ENCODE measurements at regions not wholly inside any gene's neighbourhood (a gene's known extent, or its start where the extent isn't known, plus 50 kb on each side); places are given as distances from the start of the nearest gene placed in this dataset.
A peak's percentile ranks its signal among the peaks of the same experiment; 100 is the strongest.
"Not testable (repeated sequence)": the region's sequence is repeated elsewhere in the genome, so short reads cannot be mapped to it uniquely, and the experiment has no call there.

DNA sequence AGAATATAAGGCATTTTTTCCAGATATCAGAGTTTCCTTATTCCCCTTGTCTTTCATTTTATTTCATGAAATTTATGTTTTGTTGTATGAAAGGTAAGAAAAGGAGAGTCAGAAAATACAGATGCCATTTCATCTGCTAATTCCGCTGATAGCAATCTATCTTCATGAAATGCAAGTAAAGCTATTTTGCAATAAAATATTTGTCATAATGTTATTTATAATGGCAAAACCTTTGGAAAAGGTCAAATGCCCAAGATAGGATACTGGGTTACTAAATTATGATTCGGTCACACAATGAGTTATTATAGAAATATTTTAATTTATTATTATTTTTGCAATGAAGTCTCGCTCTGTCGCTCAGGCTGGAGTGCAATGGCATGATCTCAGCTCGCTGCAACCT lies 124.2 kb downstream of the SPP2 start:
- no peak overlapping the region for H3K4me3 ChIP-seq (ENCODE audit: low read depth in 1 of 3, low read length in 3 of 3)
- H3K27me3 ChIP-seq (ENCODE audit: control insufficient read depth in 3 of 3, insufficient read depth in 3 of 3, low read length in 3 of 3), result peaks cover 0 to 3% (median 0%) of the 10 kb centered on the region in 3 donors
- no peak overlapping the region for H3K27ac ChIP-seq (ENCODE audit: low read depth in 1 of 3, low read length in 2 of 3)
- 93 to 96% (median 95%) methylated on average over 5 of the region's 5 CpGs for WGBS, 3 donors
- H3K4me1 ChIP-seq (ENCODE audit: control insufficient read depth in 3 of 3, insufficient read depth in 2 of 3, low read depth in 1 of 3, low read length in 2 of 3), result no peaks in the 10 kb centered on the region
- DNase-seq (no peak), FAIRE-seq (no peak)
- H3K36me3 ChIP-seq (ENCODE audit: control insufficient read depth in 3 of 3, insufficient read depth in 2 of 3, low read depth in 1 of 3, low read length in 3 of 3), result no peaks in the 10 kb centered on the region
- H3K9me3 ChIP-seq (ENCODE audit: control insufficient read depth in 2 of 2, insufficient read depth in 1 of 2, low read depth in 1 of 2, low read length in 1 of 2), result no peaks in the 10 kb centered on the region

DNA sequence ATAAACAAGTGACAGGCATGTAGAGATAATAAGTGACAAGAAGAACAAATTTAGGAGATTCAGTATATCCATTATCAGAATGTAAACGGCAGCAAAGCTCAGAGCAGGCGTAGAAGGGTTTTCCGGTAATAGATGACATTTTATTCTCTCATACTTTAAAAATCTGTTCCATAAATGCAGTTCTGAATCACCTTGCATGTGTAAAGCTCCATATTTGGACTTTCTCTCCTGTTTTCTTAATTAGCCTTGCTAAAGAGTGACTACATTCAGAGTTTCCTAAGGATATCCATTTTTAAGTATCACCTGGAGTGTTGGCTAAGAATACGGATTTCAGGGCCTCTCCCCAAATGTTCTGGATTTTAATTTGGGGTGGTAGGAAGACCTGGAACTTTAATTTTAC lies 122.0 kb downstream of the SPP2 start:
- Histone ChIP-seq H3K4me1 (ENCODE audit: control insufficient read depth in 3 of 3, insufficient read depth in 2 of 3, low read depth in 1 of 3, low read length in 2 of 3) (no peaks in the 10 kb centered on the region), H3K27me3 (ENCODE audit: control insufficient read depth in 3 of 3, insufficient read depth in 3 of 3, low read length in 3 of 3) (peaks cover 0 to 3% (median 0%) of the 10 kb centered on the region in 3 donors), H3K27ac (ENCODE audit: low read depth in 1 of 3, low read length in 2 of 3) (no peak overlapping the region), H3K36me3 (ENCODE audit: control insufficient read depth in 3 of 3, insufficient read depth in 2 of 3, low read depth in 1 of 3, low read length in 3 of 3) (no peaks in the 10 kb centered on the region), H3K4me3 (ENCODE audit: low read depth in 1 of 3, low read length in 3 of 3) (no peak overlapping the region), H3K9me3 (ENCODE audit: control insufficient read depth in 2 of 2, insufficient read depth in 1 of 2, low read depth in 1 of 2, low read length in 1 of 2) (no peaks in the 10 kb centered on the region)
- no peak for FAIRE-seq
- whole genome bisulfite sequencing, 3 donors, result 83 to 85% (median 85%) methylated on average over 4 of the region's 4 CpGs
- no peak for DNase-seq

DNA sequence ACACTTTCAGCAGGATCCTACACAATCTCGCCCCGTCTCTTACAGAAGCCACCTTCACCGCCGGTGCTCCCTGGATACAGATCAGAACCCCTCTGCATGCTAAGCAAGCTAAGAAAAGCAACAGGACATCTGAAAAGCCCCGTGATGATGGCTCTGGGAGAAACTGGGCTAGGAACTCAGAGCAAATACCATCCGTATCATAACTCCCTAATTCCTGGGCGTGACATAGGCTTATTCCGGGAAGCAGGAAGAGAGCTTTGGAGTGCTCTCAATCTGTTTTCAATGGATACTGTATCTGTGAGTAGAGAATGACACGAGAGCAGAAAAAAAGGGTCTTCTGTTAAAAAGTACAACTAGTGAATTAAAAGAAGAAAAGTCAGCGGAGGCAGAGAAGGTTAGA lies 121.6 kb downstream of the SPP2 start:
- Histone ChIP-seq H3K4me1 (ENCODE audit: control insufficient read depth in 3 of 3, insufficient read depth in 2 of 3, low read depth in 1 of 3, low read length in 2 of 3) (no peaks in the 10 kb centered on the region), H3K27me3 (ENCODE audit: control insufficient read depth in 3 of 3, insufficient read depth in 3 of 3, low read length in 3 of 3) (peaks cover 0 to 3% (median 0%) of the 10 kb centered on the region in 3 donors), H3K9me3 (ENCODE audit: control insufficient read depth in 2 of 2, insufficient read depth in 1 of 2, low read depth in 1 of 2, low read length in 1 of 2) (no peaks in the 10 kb centered on the region), H3K36me3 (ENCODE audit: control insufficient read depth in 3 of 3, insufficient read depth in 2 of 3, low read depth in 1 of 3, low read length in 3 of 3) (no peaks in the 10 kb centered on the region), H3K4me3 (ENCODE audit: low read depth in 1 of 3, low read length in 3 of 3) (no peak overlapping the region), H3K27ac (ENCODE audit: low read depth in 1 of 3, low read length in 2 of 3) (no peak overlapping the region)
- DNase-seq, result no peak
- WGBS, 3 donors, result 59 to 75% (median 70%) methylated on average over 10 of the region's 10 CpGs
- no peak for FAIRE-seq

DNA sequence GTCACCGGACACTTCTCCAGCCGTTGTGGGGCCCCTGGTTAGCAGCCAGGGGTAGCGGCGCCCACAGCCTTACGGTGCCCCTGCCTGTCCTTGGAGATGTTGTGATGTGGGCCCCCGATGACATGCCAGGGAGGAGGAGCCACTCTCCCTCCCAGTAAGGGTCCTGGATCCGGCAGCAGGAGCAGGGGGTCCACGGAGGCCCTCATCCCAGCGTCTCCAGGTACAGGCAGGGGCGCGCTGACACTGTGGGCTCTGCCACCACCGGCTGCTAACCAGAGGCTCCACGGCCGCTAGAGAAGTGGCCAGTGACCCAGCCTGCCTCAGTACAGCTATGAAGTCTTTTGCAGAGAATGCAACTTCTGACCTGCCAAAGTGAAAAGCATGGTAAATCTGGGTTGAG lies 121.2 kb downstream of the SPP2 start:
- no peaks in the 10 kb centered on the region for H3K36me3 ChIP-seq (ENCODE audit: control insufficient read depth in 3 of 3, insufficient read depth in 2 of 3, low read depth in 1 of 3, low read length in 3 of 3)
- no peaks in the 10 kb centered on the region for H3K9me3 ChIP-seq (ENCODE audit: control insufficient read depth in 2 of 2, insufficient read depth in 1 of 2, low read depth in 1 of 2, low read length in 1 of 2)
- no peaks in the 10 kb centered on the region for H3K4me1 ChIP-seq (ENCODE audit: control insufficient read depth in 3 of 3, insufficient read depth in 2 of 3, low read depth in 1 of 3, low read length in 2 of 3)
- 83 to 91% (median 86%) methylated on average over 12 to 14 of the region's 14 CpGs for whole genome bisulfite sequencing, 3 donors
- H3K27ac ChIP-seq (ENCODE audit: low read depth in 1 of 3, low read length in 2 of 3), result no peak overlapping the region
- H3K4me3 ChIP-seq (ENCODE audit: low read depth in 1 of 3, low read length in 3 of 3), result no peak overlapping the region
- DNase-seq, result no peak
- peaks cover 0 to 3% (median 0%) of the 10 kb centered on the region in 3 donors for H3K27me3 ChIP-seq (ENCODE audit: control insufficient read depth in 3 of 3, insufficient read depth in 3 of 3, low read length in 3 of 3)
- FAIRE-seq, result no peak

- Histone ChIP-seq H3K36me3 (ENCODE audit: control insufficient read depth in 3 of 3, insufficient read depth in 2 of 3, low read depth in 1 of 3, low read length in 3 of 3) (no peaks in the 10 kb centered on the region), H3K4me1 (ENCODE audit: control insufficient read depth in 3 of 3, insufficient read depth in 2 of 3, low read depth in 1 of 3, low read length in 2 of 3) (no peaks in the 10 kb centered on the region), H3K9me3 (ENCODE audit: control insufficient read depth in 2 of 2, insufficient read depth in 1 of 2, low read depth in 1 of 2, low read length in 1 of 2) (no peaks in the 10 kb centered on the region), H3K27ac (ENCODE audit: low read depth in 1 of 3, low read length in 2 of 3) (no peak overlapping the region), H3K4me3 (ENCODE audit: low read depth in 1 of 3, low read length in 3 of 3) (no peak overlapping the region), H3K27me3 (ENCODE audit: control insufficient read depth in 3 of 3, insufficient read depth in 3 of 3, low read length in 3 of 3) (peaks cover 0 to 3% (median 0%) of the 10 kb centered on the region in 3 donors)
- FAIRE-seq (no peak), DNase-seq (no peak)
- 67 to 80% (median 74%) methylated on average over 1 of the region's 1 CpG for WGBS, 3 donors
These were observed 119.2 kb downstream of the SPP2 start for GRCh38 chr2:234169674-234170073.

DNA sequence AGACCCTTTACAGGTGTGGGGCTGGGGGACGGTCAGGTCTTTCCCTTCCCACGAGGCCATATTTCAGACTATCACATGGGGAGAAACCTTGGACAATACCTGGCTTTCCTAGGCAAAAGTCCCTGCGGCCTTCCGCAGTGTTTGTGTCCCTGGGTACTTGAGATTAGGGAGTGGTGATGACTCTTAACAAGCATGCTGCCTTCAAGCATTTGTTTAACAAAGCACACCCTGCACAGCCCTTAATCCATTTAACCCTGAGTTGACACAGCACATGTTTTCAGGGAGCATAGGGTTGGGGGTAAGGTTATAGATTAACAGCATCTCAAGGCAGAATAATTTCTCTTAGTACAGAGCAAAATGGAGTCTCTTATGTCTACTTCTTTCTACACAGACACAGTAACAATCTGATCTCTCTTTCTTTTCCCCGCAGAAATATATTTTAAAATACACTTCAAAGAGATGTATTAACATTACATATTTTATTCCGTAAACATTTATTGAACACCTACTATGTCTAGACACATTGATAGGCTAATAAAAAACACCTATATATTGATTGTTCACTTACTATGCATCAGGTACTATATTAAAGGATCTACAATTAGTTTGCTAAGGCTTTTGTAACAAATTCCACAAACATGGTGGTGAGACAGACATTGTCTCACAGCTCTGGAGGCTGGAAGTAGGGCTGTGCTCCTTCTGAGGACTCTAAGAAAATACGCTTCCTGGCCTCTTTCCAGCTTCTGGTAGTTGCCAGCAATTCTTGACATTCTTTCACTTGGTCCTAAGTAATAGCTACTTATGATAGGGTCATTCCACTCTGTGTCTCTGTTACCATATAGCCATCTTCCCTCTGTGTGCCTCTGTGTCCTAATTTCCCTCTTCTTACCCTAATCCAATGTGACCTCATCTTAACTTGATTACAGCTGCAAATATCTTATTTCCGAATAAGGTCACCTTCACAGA lies 118.4 kb downstream of the SPP2 start:
- not testable (repeated sequence) for H3K9me3 ChIP-seq (ENCODE audit: control insufficient read depth in 2 of 2, insufficient read depth in 1 of 2, low read depth in 1 of 2, low read length in 1 of 2); FAIRE-seq; H3K27ac ChIP-seq (ENCODE audit: low read depth in 1 of 3, low read length in 2 of 3); H3K4me3 ChIP-seq (ENCODE audit: low read depth in 1 of 3, low read length in 3 of 3); H3K36me3 ChIP-seq (ENCODE audit: control insufficient read depth in 3 of 3, insufficient read depth in 2 of 3, low read depth in 1 of 3, low read length in 3 of 3); H3K4me1 ChIP-seq (ENCODE audit: control insufficient read depth in 3 of 3, insufficient read depth in 2 of 3, low read depth in 1 of 3, low read length in 2 of 3); H3K27me3 ChIP-seq (ENCODE audit: control insufficient read depth in 3 of 3, insufficient read depth in 3 of 3, low read length in 3 of 3)
- peak in 1 of 2 donors; percentile 14 for DNase-seq
- 44 to 61% (median 49%) methylated on average over 8 of the region's 8 CpGs for WGBS, 3 donors

- Histone ChIP-seq H3K4me3 (ENCODE audit: low read depth in 1 of 3, low read length in 3 of 3) (no peak overlapping the region), H3K9me3 (ENCODE audit: control insufficient read depth in 2 of 2, insufficient read depth in 1 of 2, low read depth in 1 of 2, low read length in 1 of 2) (no peaks in the 10 kb centered on the region), H3K4me1 (ENCODE audit: control insufficient read depth in 3 of 3, insufficient read depth in 2 of 3, low read depth in 1 of 3, low read length in 2 of 3) (no peaks in the 10 kb centered on the region), H3K36me3 (ENCODE audit: control insufficient read depth in 3 of 3, insufficient read depth in 2 of 3, low read depth in 1 of 3, low read length in 3 of 3) (no peaks in the 10 kb centered on the region), H3K27ac (ENCODE audit: low read depth in 1 of 3, low read length in 2 of 3) (no peak overlapping the region), H3K27me3 (ENCODE audit: control insufficient read depth in 3 of 3, insufficient read depth in 3 of 3, low read length in 3 of 3) (no peaks in the 10 kb centered on the region)
- DNase-seq, result no peak
- no peak for FAIRE-seq
- WGBS, 3 donors, result 88 to 91% (median 89%) methylated on average over 3 of the region's 3 CpGs
These were observed 116.0 kb downstream of the SPP2 start for GRCh38 chr2:234166531-234166930.

GRCh38 chr2:234165421-234165820 lies 114.9 kb downstream of the SPP2 start:
- no peaks in the 10 kb centered on the region for H3K27me3 ChIP-seq (ENCODE audit: control insufficient read depth in 3 of 3, insufficient read depth in 3 of 3, low read length in 3 of 3)
- DNase-seq, result no peak
- no peak overlapping the region for H3K27ac ChIP-seq (ENCODE audit: low read depth in 1 of 3, low read length in 2 of 3)
- H3K36me3 ChIP-seq (ENCODE audit: control insufficient read depth in 3 of 3, insufficient read depth in 2 of 3, low read depth in 1 of 3, low read length in 3 of 3), result no peaks in the 10 kb centered on the region
- no peaks in the 10 kb centered on the region for H3K9me3 ChIP-seq (ENCODE audit: control insufficient read depth in 2 of 2, insufficient read depth in 1 of 2, low read depth in 1 of 2, low read length in 1 of 2)
- no peaks in the 10 kb centered on the region for H3K4me1 ChIP-seq (ENCODE audit: control insufficient read depth in 3 of 3, insufficient read depth in 2 of 3, low read depth in 1 of 3, low read length in 2 of 3)
- H3K4me3 ChIP-seq (ENCODE audit: low read depth in 1 of 3, low read length in 3 of 3), result no peak overlapping the region
- 79 to 85% (median 80%) methylated on average over 5 of the region's 5 CpGs for WGBS, 3 donors
- no peak for FAIRE-seq
